WTC11 (cell line): ENCODE measurements at regions not wholly inside any gene's neighbourhood (a gene's known extent, or its start where the extent isn't known, plus 50 kb on each side); places are given as distances from the start of the nearest gene placed in this dataset.
A peak's percentile ranks its signal among the peaks of the same experiment; 100 is the strongest.

Experiments used
- ATAC-seq: fragments of 200-7000 bp; cut with Tn5 transposase; 2 replicates; pipeline ENCODE4 v1.10.0; 2021; ENCODE audit warnings: mild to moderate bottlenecking, moderate library complexity
- CTCF ChIA-PET: fragments of 300-600 bp; sonication (Branson Sonifier 250); formaldehyde crosslinking; loops from one replicate; lab custom pipeline; 2021; ENCODE audit warnings: antibody characterized with exemption; lab: Charles Lee
- POLR2A ChIA-PET: fragments of 350-600 bp; sonication (Branson Sonifier 250); formaldehyde crosslinking; loops from one replicate; lab custom pipeline; 2021; ENCODE audit warnings: antibody characterized with exemption; lab: Charles Lee
- DNase-seq: peaks from one replicate; pipeline ENCODE4 v3.0.0; 2021; ENCODE audit warnings: low spot score
- H3K27ac Mint-ChIP-seq: 2 replicates; pipeline ENCODE4 v1.8.0; 2021; ENCODE audit warnings: mixed read lengths
- H3K27me3 Mint-ChIP-seq: 2 replicates; pipeline ENCODE4 v1.8.0; 2021; ENCODE audit warnings: low read depth, mild to moderate bottlenecking, moderate library complexity, mixed read lengths
- H3K36me3 Mint-ChIP-seq: 2 replicates; pipeline ENCODE4 v1.8.0; 2021; ENCODE audit warnings: mixed read lengths
- H3K4me1 Mint-ChIP-seq: 2 replicates; pipeline ENCODE4 v1.8.0; 2022; ENCODE audit warnings: mixed read lengths
- H3K4me3 Mint-ChIP-seq: 2 replicates; pipeline ENCODE4 v1.8.0; 2021; ENCODE audit warnings: mild to moderate bottlenecking, moderate library complexity, mixed read lengths
- H3K9me3 Mint-ChIP-seq: 2 replicates; pipeline ENCODE4 v1.8.0; 2021; ENCODE audit warnings: mixed read lengths
- ESRRA ChIP-seq: sonication (generic); formaldehyde crosslinking; IDR thresholded peaks from 2 replicates; pipeline ENCODE4 v1.8.1; 2022; ENCODE audit warnings: mild to moderate bottlenecking, missing genetic modification reagents, borderline replicate concordance
- ZBTB43 ChIP-seq: sonication (generic); formaldehyde crosslinking; IDR thresholded peaks from 2 replicates; pipeline ENCODE4 v1.8.1; 2023; ENCODE audit warnings: mild to moderate bottlenecking, missing genetic modification reagents

- no peak for TF ChIP-seq ZBTB43
- no peak for TF ChIP-seq ESRRA
- Mint-ChIP-seq H3K9me3 (no peaks in the 10 kb centered on the region), H3K4me3 (no peak overlapping the region), H3K36me3 (no peaks in the 10 kb centered on the region; the same call in 1 of the 2 replicates), H3K4me1 (peaks cover 47% of the 10 kb centered on the region), H3K27ac (peak overlapping the region; percentile 21), H3K27me3 (no peaks in the 10 kb centered on the region)
- ATAC-seq (peak; percentile 99), DNase-seq (no peak)
- CTCF ChIA-PET, result interaction anchor here (1.0 kb wide), 1 partner anchor 180 kb away, joined by 3 read pairs; no protein-coding TSS in a partner anchor
- POLR2A ChIA-PET, result no interaction called here
These were observed 50.2 kb upstream of the NSMCE3 start for GRCh38 chr15:29319823-29320222.
